ENCODE measurements at regions not wholly inside any gene's neighbourhood (a gene's known extent, or its start where the extent isn't known, plus 50 kb on each side); places are given as distances from the start of the nearest gene placed in this dataset.

DNA sequence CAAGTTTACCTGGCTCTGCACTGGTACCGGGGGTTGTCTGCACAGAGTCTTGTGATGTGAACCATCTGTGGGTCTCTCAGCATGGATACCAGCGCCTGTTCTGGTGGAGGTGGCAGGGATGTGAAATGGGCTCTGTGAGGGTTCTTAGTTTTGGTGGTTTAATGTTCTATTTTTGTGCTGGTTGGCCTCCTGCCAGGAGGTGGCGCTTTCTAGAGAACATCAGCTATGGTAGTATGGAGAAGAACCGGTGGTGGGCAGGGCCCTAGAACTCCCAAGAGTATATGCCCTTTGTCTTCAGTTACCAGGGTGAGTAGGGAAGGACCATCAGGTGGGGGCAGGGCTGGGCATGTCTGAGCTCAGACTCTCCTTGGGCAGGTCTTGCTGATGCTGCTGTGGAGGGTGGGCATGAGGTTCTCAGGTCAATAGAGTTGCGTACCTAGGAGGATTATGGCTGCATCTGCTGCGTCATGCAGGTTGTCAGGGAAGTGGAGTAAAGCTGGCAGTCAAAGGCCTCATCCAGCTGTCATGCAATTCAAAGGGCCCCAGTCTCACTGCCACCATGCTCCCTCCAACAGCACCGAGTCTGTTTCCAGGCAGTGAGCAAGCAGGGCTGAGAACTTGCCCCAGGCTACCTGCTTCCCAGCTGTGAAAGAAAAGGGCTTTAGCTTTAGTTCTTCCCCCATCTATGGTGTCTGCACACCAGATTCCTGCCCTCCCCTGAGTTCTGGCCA is 278.0 kb downstream of the METTL4 start:
- peak; percentile 40 for ATAC-seq
- no peaks in the 10 kb centered on the region for H3K36me3 ChIP-seq (ENCODE audit: control insufficient read depth in 1 of 2, insufficient read depth in 2 of 2, low read length in 2 of 2)
- H3K9ac ChIP-seq (ENCODE audit: low read length), result no peak overlapping the region
- no peaks in the 10 kb centered on the region for H3K27me3 ChIP-seq (ENCODE audit: insufficient read depth, low read length)
- ChIA-PET POLR2A (interaction anchor here (1.1 kb wide), 1 partner anchor 9 kb away, joined by 3 read pairs; no protein-coding TSS in a partner anchor), CTCF (interaction anchor here (1.4 kb wide), 1 partner anchor 11 kb away, joined by 5 read pairs; no protein-coding TSS in a partner anchor), RAD21 (ENCODE audit: low non-redundant PET in 1 of 2, low total read pairs in 2 of 2, uncharacterized antibody in 2 of 2, unreplicated experiment in 2 of 2) (no interaction called here)
- peaks cover 0 to 6% of the 10 kb centered on the region in 2 experiments; a peak in 1 of 4 replicates for H3K4me1 ChIP-seq (ENCODE audit: control insufficient read depth in 1 of 2, insufficient read depth in 2 of 2, low read length in 2 of 2)
- H3K4me3 ChIP-seq (replicated peaks in 1 of 2; ENCODE audit: low read depth in 1 of 2, low read length in 2 of 2), result no peak overlapping the region
- no peak for DNase-seq (ENCODE audit: low read depth, low spot score)
- TF ChIP-seq EZH2 (IDR thresholded peaks at IDR 0.05), result no peak
- TF ChIP-seq, protein P1, sequence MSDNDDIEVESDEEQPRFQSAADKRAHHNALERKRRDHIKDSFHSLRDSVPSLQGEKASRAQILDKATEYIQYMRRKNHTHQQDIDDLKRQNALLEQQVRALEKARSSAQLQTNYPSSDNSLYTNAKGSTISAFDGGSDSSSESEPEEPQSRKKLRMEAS (IDR thresholded peaks at IDR 0.05), result no peak
- no peak for TF ChIP-seq EZH2phosphoT487 (IDR thresholded peaks at IDR 0.05; ENCODE audit: borderline replicate concordance)
- TF ChIP-seq POLR2A (IDR thresholded peaks at IDR 0.05; ENCODE audit: borderline replicate concordance, extremely low read depth, insufficient read depth, insufficient read length), result no peak
- TF ChIP-seq ZFX (IDR thresholded peaks at IDR 0.05), result 0 out of 2 replicates have a peak, but pooled peaks have one; percentile 9
- no peak for TF ChIP-seq ATF3 (IDR thresholded peaks at IDR 0.05)
- no peak for TF ChIP-seq CEBPB (IDR thresholded peaks at IDR 0.05; ENCODE audit: low read depth)
- TF ChIP-seq, protein P2, sequence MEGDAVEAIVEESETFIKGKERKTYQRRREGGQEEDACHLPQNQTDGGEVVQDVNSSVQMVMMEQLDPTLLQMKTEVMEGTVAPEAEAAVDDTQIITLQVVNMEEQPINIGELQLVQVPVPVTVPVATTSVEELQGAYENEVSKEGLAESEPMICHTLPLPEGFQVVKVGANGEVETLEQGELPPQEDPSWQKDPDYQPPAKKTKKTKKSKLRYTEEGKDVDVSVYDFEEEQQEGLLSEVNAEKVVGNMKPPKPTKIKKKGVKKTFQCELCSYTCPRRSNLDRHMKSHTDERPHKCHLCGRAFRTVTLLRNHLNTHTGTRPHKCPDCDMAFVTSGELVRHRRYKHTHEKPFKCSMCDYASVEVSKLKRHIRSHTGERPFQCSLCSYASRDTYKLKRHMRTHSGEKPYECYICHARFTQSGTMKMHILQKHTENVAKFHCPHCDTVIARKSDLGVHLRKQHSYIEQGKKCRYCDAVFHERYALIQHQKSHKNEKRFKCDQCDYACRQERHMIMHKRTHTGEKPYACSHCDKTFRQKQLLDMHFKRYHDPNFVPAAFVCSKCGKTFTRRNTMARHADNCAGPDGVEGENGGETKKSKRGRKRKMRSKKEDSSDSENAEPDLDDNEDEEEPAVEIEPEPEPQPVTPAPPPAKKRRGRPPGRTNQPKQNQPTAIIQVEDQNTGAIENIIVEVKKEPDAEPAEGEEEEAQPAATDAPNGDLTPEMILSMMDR (IDR thresholded peaks at IDR 0.05 in 2 of 3, conservative IDR thresholded peaks at IDR 0.05 in 1 of 3; ENCODE audit: borderline replicate concordance in 1 of 3, insufficient read depth in 1 of 3, low read depth in 2 of 3, low read length in 2 of 3), result peak in 1 of 3 experiments; percentile 32; a peak in 1 of 6 replicates
- no peak for TF ChIP-seq EGR1 (IDR thresholded peaks at IDR 0.05; ENCODE audit: low read depth)
- TF ChIP-seq, protein P3, sequence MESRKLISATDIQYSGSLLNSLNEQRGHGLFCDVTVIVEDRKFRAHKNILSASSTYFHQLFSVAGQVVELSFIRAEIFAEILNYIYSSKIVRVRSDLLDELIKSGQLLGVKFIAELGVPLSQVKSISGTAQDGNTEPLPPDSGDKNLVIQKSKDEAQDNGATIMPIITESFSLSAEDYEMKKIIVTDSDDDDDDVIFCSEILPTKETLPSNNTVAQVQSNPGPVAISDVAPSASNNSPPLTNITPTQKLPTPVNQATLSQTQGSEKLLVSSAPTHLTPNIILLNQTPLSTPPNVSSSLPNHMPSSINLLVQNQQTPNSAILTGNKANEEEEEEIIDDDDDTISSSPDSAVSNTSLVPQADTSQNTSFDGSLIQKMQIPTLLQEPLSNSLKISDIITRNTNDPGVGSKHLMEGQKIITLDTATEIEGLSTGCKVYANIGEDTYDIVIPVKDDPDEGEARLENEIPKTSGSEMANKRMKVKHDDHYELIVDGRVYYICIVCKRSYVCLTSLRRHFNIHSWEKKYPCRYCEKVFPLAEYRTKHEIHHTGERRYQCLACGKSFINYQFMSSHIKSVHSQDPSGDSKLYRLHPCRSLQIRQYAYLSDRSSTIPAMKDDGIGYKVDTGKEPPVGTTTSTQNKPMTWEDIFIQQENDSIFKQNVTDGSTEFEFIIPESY (IDR thresholded peaks at IDR 0.05; ENCODE audit: extremely low read depth, insufficient replicate concordance, low read length), result no peak
- no peak for TF ChIP-seq YY1 (IDR thresholded peaks at IDR 0.05; ENCODE audit: extremely low read depth, insufficient replicate concordance, low read depth, low read length)
- BruUV-seq (replicated peaks), result no TSS peak
- H3K9me2 ChIP-seq (ENCODE audit: insufficient read depth), result no peaks in the 10 kb centered on the region
- no peaks in the 10 kb centered on the region for H3K79me2 ChIP-seq (ENCODE audit: insufficient read depth, low read length)
- H3K9me3 ChIP-seq (ENCODE audit: control insufficient read depth in 1 of 2, insufficient read depth in 1 of 2, low read depth in 1 of 2, low read length in 2 of 2), result no peaks in the 10 kb centered on the region
- H3K27ac ChIP-seq (ENCODE audit: low read depth, low read length), result no peak overlapping the region
- no peak overlapping the region for H3K4me2 ChIP-seq (ENCODE audit: low read length)
- intact Hi-C loops (cut with micrococcal nuclease), result no loop called here
- H4K20me1 ChIP-seq (ENCODE audit: insufficient read depth), result no peaks in the 10 kb centered on the region
- peak overlapping the region; percentile 45 for H2AFZ ChIP-seq (ENCODE audit: low read depth, low read length, poor library complexity, severe bottlenecking)
